Transverse colon (tissue), 4 donors: ENCODE measurements at regions not wholly inside any gene's neighbourhood (a gene's known extent, or its start where the extent isn't known, plus 50 kb on each side); places are given as distances from the start of the nearest gene placed in this dataset.

Source experiments
- CTCF ChIP-seq, 5 experiments: fragments of 200-600 bp in 3 of 5; fragments of 450-650 bp in 2 of 5; sonication (generic) in 3 of 5; IDR thresholded peaks; 1 replicate in 2 of 5; 2 replicates in 3 of 5; pipeline ENCODE4 v1.5.1; 2016 to 2017; ENCODE audit warnings: antibody characterized with exemption in 5 of 5, inconsistent platforms in 3 of 5, mild to moderate bottlenecking in 2 of 5, moderate library complexity in 1 of 5
- POLR2AphosphoS5 ChIP-seq, 3 donors: sonication (generic); formaldehyde crosslinking; IDR thresholded peaks; one replicate each; pipeline ENCODE4 v1.6.1; 2016; ENCODE audit warnings: antibody characterized with exemption in 3 of 3

DNA sequence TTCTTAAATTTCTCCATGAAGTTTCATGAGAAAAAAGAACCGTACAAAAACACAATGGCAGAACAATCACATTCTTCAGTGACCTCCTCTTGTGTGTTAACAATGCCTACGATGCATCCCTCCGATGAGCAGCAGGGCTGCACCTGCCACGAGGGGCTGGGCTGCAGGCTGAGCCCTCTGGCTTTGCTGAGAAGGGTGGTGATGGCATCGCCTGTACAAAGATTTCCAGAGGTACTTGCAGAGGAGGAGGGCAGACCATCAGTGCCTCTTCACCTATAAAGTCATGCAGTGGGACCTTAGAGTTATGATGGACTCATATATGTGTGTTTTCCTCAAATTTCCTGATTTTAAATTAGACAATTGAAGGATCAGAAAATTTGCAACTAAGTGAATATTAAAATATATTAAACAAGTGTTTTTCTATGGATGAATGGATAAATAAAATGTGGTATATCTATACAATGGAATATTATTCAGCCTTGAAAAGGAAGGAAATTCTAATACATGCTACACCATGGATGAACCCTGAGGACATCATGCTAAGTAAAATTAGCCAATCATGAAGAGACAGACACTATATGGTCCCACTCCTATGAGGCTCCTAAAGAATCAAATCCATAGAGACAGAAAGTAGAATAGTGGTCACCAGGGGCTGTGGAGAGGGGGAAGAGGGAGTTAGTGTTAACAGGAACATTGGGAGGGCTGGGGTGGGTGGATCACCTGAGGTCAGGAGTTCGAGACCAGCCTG is 489.3 kb downstream of the SIPA1L2 start:
- no peak for TF ChIP-seq CTCF (IDR thresholded peaks at IDR 0.05)
- TF ChIP-seq POLR2AphosphoS5 (IDR thresholded peaks at IDR 0.05) = no peak
